ENCODE measurements at regions not wholly inside any gene's neighbourhood (a gene's known extent, or its start where the extent isn't known, plus 50 kb on each side); places are given as distances from the start of the nearest gene placed in this dataset.

DNA sequence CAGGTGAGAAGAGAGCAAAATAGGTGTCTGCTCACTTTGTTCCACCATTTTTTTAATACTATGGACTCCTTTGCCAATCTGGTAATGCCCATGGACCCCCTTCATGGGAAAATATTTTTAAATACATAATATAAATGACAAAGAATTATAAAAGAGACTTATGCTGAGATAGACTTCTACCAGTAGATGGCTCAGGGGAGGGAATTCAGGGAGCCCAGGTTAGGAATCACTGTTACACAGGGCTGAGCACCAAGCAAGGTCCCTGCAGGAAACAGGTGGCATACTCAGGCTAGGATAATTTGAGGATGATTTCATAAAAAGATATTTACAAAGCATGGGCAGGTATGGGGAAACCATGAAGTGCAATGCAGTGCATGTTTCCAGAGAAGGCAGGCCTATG, 525.9 kb downstream of the FGF9 start:
- DNase-seq, result no peak

- DNase-seq, result no peak
Measured at GRCh38 chr13:22198001-22198400, 527.1 kb downstream of the FGF9 start.

DNA sequence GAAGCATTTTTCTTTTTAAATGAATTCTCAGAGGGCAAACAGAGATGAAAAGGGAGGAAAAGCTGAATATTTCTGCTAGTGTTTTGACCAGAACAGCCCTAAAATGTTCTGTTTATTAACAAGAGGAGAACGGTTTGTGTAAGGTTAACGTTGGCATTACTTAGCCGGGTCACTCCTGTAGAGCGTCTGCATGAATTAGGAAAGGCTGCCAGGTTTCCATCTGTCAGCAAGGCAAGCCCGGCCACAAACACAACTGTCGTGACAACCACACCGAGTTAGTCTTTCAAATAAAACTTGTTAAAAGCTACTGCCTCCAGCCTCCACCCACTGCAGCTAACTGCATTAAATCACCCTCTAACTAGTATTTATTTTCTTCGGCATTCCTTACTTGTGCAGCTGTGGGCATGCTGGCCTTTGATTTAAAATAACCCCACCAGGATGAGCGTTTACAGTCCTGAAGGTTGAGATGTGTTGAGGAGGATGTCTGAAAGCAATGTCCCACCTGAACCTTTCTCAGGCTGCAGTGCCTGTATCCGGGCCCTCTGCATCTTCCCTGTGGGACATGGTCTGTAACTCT, 527.9 kb downstream of the FGF9 start:
- DNase-seq, result no peak

DNA sequence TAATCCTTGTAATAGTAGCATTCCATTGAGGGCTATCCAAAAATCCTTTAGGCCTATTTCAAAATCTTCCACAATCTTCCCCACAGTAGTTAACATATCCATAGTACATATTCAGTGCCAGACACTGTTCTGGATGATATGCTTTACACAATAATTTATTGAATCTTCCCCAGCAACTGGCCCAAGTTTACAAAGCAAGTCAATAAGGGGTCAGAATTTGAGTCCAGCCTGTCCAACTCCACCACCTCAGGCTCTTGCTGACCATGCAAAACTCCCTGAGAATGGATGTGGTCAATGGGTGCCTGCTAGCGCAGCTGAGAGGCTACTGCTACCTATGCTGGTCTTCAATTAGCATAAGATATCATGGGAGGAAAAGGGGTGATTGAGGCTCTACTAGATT, 529.6 kb downstream of the FGF9 start:
- DNase-seq, result no peak

DNA sequence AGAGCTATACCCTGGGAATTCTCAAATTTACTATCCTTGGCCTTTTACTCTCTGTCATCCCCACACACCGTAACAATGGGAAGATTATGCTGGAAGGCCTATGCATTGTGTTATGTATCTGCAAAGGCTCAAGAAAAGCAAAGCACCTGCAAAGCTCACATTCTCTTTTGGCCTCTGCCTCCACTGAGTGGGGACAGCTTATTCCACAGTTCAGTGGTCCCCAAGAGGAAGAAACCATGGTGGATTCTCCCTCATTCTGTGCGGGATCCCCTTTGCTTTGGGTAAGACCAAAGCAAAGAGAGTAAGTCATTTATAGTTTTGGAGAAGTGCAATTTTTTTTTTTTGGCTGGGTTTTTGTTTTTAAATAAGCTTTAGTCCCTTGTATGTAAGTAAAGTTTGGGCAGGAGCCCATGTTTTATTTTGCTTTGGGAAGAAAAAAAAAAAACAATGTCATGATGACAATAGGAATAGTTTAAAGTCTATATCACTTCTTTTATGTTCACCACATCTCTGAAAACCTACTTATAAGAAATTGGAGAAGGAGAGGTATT, 530.6 kb downstream of the FGF9 start:
- no peak for DNase-seq

- DNase-seq, result no peak
Measured at GRCh38 chr13:22210134-22210930, 539.5 kb downstream of the FGF9 start.

DNA sequence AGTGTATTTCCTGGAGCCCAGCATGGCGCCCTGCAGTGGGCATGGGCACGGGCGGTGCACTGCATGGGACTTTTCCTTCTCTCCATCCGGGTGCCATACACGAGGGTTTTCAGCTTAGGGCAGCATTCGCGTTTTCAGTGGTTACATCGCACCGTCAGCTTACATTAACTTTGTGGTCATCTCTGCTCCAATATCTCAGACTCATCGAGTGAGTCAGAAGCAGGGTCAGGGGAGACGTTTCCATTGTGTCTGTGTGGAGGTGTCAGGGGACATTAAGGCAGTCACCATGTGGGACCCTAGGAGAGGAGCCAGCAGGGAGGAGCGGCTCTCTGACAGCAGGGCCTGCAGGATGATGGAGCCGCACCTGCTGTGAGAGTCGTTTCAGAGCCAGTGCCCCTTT, 541.0 kb downstream of the FGF9 start:
- DNase-seq, result no peak

DNA sequence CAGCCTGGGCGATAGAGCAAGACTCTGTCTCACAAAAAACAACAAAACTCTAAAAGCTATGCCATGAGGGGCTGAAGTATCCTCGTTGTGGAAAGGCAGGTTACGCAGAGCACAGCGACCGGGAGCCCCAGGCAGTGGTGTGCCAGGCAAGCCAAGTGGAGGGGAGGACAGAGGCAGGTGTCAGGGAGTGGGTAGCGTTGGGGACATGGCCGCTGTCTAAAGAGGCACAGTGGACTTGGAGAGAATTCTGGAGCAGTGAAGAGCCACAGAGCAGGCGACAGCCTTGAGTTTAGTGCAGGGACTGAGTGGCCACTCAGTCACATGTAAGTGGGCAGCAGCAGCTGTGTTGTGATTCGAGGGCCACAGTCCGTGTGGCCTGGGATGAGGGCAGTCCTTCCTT, 541.7 kb downstream of the FGF9 start:
- no peak for DNase-seq

DNA sequence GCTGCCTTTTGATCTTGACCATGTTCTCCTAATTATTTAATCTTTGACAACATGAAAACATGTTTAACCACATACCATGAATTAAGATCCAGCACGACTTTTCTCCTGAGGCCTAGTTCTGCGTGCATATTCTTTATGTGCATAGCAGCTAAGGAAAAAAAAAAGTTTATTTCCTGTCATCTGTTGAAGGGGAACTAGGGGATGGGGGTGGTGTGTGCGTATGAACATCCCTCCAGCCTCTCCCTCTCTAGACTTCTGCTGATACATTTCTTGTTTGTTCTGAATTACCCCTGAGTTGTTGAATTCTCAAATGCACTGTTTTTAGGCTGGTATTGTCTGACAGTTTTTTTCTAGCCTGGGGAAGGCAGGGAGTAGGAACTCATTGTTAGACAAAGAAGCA, 543.3 kb downstream of the FGF9 start:
- no peak for DNase-seq

DNA sequence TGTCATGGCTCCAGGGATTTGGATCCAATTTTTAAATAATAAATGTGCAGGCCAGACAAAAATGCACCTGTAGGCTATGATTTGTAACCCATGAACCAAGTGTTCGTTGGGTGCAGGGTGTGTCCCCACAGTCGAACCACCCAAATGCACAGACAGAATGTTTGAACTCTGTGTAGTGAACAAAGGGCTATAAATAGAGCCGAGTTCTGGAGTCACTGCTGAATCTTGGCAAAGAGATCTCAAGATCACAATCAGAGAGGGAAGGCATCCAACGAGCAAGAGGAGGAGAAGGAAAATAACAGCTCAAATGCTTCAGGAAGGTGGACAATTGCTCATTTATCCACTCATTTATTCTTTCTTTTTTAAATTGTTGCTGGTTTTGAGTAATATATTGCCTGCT, 547.9 kb downstream of the FGF9 start:
- DNase-seq, result no peak

GRCh38 chr13:22219709-22220108, 548.8 kb downstream of the FGF9 start:
- no peak for DNase-seq

GRCh38 chr13:22220151-22221135, 549.6 kb downstream of the FGF9 start:
- DNase-seq, result no peak

DNA sequence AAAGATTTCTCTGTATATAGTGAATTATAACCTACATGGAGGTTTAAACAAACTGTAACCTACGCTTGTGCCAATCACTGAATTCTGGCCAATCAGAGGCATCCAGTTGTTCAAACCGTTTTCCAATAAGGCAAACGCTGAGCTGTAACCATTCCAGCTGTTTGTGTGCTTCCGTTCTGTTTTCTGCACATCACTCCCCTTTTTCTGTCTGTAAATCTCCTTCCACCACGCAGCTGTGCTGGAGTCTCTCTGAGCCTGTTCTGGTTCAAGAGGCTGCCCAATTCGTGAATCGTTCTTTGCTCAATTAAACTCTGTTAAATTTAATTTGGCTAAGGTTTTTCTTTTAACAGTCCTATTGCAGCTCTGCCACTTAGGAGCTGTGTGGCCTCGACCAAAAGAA, 552.5 kb downstream of the FGF9 start:
- DNase-seq, result no peak

DNA sequence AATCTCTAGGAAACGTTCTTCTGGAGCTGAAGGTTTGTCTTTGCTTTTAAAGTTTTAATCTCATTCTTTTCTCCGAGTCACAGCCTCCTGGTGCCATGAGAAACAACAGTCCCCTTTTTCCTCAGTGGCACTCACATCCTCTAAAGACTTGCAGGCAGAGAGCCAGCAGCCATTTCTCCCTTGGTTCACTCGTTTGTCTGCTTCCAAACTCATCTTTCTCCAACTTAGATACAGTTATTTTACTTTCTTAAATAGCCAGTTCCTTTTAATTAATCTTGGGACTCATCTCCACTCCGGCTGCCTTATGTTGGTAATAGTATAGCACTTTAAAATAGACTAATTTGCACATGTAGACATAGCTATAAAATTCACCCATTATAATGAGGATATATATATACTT, 555.2 kb downstream of the FGF9 start:
- DNase-seq, result no peak

DNA sequence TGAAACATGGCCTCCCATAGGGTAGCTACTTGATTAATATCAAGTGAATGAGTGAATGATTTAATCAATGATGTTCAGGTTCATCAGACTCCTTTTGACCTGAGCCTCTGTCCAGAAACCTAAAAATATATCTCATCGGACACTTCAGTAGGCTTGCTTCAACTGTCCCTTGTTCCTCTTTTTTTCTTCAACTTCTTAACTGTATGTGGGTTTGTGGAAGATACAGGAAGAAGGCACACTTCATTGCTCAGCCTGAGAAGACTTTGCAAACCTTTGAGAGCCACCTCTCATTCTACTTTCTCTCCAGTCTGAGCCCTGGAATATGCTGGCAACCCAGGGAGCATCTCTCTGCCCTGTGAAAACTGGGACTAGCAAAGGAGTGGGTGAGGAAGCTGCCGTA, 557.0 kb downstream of the FGF9 start:
- DNase-seq, result no peak

GRCh38 chr13:22229916-22230315, 559.0 kb downstream of the FGF9 start:
- DNase-seq, result no peak

GRCh38 chr13:22232186-22232585, 561.3 kb downstream of the FGF9 start:
- no peak for DNase-seq

DNA sequence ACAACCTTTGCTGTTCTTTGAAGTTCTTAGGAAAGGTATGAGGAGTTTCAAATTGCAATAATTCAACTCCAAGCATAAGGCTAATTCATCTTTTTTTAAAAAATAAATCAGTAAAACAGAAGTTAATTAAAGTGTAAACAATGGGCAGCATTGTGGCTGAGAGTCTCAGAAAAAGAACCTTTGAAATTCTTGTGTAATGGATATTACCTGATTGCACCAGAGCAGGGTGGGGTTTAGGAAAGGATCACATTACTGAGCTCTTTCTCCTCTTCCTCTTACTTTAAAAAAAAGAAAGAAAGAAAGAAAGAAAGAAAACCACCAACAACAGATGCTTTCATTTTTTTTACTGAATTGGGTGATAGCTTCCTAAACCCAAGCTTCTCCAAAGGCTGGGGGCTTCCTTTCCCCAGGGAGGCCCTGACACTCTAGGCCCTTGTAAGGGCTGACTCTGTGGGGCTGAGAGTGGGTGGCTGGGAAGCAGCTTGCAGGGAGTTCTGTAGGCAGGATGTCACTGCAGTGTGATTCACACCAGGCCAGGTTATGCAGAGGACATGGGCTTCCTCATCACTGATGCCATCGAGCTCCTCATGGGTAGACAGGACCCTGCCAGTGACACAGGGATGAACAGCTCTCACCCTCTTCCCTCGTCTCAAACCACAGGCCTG, 564.5 kb downstream of the FGF9 start:
- no peak for DNase-seq

DNA sequence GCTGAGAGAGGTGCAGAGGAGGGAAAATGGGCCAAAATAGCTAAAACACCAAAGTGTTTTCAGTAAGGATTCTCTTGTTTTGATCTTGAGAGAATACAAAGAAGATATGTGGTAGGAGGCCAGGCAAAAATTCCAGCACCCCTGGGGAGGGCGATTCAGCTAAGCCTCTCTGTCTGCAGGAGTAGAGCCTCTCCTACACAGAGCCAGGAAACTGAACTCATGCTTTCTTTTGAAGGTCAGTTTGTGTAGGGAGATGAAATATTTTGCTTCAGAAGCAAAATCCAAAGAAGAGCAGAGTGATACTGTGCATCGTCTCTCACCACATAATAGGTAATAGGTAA, 565.0 kb downstream of the FGF9 start:
- no peak for DNase-seq

GRCh38 chr13:22238269-22238668, 567.4 kb downstream of the FGF9 start:
- DNase-seq, result no peak

GRCh38 chr13:22240716-22241115, 569.8 kb downstream of the FGF9 start:
- DNase-seq, result no peak

- no peak for DNase-seq
Measured at GRCh38 chr13:22243469-22244163, 572.7 kb downstream of the FGF9 start.

All from NCI-H2029 (cell line).